ENCODE measurements at regions not wholly inside any gene's neighbourhood (a gene's known extent, or its start where the extent isn't known, plus 50 kb on each side); places are given as distances from the start of the nearest gene placed in this dataset.

DNA sequence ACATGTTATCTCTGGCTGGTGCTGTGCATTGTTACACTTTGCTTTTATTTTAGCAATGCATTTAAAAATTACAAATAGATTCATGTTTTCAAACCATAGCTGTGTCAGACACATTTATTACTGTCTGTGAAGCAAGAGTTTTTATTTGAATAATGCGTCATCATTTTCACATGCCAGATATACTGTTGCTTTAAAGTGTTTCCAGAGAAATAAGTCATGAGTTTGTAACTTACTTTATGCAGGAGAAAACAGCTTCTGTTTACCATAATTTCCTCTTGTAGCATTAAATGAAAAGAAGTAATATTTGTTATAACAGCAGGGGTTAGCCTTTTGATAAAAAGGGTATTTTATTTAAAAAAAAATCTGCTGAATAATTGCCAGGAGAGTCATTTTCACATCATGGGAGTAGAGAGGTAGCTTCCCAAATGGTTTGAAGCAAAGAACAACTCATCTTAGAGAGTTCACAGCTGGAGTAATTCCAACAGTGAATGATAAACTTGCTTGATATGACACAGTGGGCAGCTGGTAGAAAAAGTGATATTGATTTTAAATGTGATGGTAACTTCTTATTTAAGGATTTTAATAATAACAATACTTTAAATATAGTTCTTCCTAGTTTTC lies 1274.5 kb upstream of the CRIM1 start:
- no peak for DNase-seq

GRCh38 chr2:35080231-35080910 lies 1275.2 kb upstream of the CRIM1 start:
- DNase-seq: no peak

DNA sequence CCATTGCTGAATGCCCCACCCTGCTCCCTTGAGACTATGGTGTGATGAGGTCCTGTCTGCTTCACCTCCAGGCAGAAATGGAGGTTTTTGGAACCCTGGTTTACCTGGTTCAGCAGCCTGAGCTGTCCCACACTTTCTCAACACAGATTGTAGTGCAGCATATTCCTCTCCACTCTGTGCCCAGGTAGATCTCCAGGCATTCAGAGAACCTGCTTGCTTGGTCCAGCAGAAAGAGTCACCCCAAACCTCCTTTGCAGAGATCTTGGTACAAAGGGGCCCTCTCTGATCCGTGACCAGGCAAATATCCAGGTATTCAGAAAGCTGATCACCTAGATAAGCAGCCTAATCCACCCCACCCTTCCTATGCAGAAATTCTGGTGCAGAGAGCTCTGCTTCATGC lies 1288.2 kb upstream of the CRIM1 start:
- DNase-seq: no peak

GRCh38 chr2:35063836-35064235 lies 1291.7 kb upstream of the CRIM1 start:
- DNase-seq: no peak

DNA sequence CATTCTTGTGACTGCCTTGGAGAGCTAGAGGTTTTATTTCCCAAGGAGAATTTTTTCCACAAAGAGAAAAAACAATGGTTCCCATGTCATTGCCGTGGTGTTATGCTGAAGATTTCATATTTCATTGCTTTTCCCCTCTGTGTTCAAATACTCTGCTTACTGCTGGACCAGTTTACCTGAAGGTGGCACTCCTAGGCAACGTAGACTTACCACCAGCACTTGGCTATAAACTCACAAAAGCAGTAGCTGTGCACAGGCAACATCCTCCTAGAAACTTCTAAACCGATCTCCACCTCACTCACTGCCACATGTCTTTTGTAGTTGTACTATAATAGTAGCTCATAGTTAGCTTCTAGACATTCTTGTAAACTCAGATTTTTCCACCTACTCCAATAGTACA lies 1319.7 kb upstream of the CRIM1 start:
- DNase-seq: no peak

DNA sequence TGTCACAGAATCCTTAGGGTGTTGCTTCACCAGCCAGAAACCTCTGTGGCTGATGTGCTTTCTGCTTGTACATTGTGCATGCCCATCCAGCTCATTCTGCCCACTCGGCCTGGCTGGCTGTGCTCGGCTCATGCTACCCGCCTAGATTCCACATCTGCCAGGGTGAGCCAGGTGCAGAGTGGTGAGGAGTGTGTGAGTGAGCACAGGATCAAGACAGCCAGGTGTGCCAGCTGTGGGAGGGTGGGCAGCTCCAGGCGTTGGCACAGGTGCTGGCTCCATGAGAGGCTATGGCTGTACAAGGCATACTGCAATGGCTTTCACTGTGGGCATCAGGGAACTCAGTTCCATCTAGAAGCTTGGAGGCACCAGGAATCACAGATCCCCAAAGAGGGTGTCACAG lies 1321.8 kb upstream of the CRIM1 start:
- DNase-seq: no peak

- no peak for DNase-seq
Observed at GRCh38 chr2:35023545-35023944, 1332.0 kb upstream of the CRIM1 start.

DNA sequence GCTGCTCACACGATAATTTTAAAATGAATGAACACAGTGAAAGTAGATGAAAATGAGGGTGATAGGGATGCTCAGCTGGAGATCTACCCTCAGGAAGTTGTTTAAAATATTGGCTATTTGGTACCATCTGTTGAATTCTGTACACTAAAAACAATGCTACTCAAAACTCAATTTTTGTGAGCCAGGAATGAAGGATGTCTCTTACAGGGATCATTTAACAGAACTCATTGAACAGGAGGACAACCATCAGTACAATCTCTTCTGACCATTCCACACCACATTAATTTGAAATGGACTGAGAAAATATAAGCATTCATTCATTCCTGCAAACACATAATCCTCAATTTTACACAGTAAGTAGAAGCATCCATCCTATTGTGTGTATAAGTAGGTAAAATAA lies 1355.1 kb upstream of the CRIM1 start:
- no peak for DNase-seq

GRCh38 chr2:34998741-34999140 lies 1356.8 kb upstream of the CRIM1 start:
- DNase-seq: no peak

GRCh38 chr2:34997779-34998178 lies 1357.8 kb upstream of the CRIM1 start:
- DNase-seq: no peak

GRCh38 chr2:34995196-34995595 lies 1360.4 kb upstream of the CRIM1 start:
- no peak for DNase-seq

DNA sequence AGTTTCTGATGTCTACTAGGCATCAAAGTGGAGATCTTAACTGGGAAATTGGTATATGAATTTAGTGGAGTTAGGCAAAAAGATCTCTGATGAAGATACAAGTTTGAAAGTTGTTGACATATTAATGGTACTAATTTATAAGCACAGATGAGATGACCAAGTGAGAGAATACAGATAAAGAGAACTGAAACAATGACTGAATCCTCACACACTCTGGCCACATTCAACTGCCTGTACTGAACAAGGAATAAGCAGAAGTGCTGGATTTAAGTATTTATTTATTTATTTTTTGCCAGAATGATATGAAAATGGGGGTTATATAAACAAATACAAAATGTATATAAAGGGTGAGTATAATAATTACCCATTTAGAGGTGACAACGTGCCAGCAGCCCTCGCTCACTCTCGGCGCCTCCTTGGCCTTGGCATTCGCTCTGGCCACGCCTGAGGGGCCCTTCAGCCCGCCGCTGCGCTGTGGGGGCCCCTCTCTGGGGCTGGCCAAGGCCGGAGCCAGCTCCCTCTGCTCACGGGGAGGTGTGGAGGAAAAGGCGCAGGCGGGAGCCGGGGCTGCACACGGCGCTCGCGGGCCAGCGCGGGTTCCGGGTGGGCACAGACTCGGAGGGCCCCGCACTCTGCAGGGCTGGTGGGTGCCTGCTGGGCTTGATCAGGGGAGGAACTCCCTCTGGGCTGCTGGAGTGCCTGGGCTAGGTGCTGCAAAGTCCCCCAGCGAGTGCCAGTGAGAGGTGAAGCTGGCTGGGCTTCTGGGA lies 1363.9 kb upstream of the CRIM1 start:
- DNase-seq: no peak

GRCh38 chr2:34985474-34985873 lies 1370.1 kb upstream of the CRIM1 start:
- DNase-seq: no peak

DNA sequence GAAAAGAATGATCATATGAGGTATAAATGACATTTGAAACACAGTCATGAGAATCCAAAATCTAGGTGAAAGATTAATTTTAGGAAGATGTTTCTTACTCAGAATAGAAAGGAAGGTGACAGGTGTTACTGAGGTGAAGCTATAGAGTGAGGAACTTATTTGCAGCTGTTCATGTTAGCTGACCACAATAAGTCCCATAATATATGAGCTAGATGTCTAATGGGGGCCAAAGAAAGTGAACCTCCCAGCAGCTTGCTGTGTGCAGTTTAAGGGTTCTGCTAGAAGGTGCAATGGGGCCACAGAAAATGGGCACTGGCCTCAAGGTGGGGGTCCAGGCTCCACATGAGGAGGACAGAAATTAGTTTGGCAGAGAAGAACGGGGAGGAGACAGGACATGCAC lies 1374.9 kb upstream of the CRIM1 start:
- DNase-seq: no peak

DNA sequence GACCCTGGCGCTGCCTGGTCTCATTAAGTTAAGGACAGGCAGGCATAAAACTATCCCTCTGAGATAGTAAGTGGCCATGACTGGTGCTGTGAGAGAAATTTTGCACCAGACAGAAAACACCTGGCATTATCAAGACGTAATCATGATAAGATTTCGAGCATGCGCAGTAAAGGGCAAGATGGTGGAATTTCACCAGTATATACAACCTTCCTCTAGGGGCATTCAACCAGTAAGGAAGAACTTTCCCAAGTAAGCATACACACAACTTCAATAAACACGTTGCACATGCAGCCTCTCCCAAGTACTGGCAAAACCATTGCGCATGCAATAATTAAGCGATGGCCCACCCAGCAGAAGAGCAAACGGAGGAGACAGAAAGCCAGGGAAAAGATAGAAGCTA lies 1376.4 kb upstream of the CRIM1 start:
- no peak for DNase-seq

- DNase-seq: no peak
Observed at GRCh38 chr2:34961822-34962221, 1362.7 kb upstream of the FAM98A start.

DNA sequence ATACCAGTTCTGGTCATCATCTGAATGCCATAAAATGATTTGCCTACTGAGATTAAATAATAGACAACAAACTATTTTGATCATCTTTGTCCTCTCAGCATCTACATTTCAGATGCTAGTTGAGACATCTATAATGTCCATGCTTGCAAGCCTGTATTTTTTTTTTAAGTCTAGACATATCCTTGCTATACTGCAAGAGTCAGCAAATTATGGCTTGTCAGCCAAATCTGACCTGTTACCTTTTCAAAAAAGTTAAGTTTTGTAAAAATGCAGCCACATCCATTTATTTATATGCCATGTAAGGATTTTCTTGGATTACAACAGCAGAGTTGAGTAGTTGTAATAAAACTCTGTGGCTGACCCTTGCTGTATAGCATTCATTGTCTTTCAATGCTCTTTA lies 1355.7 kb upstream of the FAM98A start:
- no peak for DNase-seq

DNA sequence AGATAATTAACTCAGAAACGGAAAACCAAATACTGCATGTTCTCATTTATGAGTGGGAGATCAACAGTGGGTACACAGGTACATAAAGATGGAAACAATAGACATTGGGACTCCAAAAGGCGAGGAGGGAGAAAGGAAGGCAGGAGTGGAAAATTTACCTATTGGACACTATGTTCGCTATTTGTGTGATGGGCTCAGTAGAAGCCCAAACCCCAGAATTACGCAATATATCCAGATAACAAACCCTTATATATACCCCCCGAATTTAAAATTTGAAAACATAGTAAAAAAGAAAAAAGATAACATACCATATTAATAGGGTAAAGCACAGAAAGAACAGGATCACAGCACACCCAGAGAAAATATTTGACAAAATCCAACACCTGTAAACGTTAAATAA lies 1351.7 kb upstream of the FAM98A start:
- DNase-seq: no peak

GRCh38 chr2:34949316-34949715 lies 1350.2 kb upstream of the FAM98A start:
- no peak for DNase-seq

DNA sequence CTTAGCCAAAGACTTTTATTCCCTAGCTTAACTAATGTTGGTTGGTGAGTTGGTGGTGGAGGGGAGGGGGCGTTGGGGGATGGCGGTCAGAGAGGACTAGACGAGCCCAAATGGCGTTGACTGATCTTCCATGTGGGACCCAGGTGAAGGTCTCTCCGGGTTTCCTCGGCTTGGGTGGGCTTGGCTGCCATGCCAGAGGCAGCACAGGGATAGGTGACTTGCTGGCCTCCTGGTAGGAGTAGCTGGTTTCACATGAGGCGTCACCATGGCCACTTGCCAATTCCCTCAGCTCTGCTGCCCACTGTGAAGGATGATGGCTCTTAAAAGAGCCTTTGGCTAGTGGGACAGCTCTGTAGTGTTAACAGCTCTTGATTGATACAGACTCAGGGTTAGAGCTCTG lies 1337.0 kb upstream of the FAM98A start:
- no peak for DNase-seq

- no peak for DNase-seq
Observed at GRCh38 chr2:34912084-34912483, 1313.0 kb upstream of the FAM98A start.

GRCh38 chr2:34909992-34910705 lies 1311.0 kb upstream of the FAM98A start:
- DNase-seq: no peak

GRCh38 chr2:34907812-34908211 lies 1308.7 kb upstream of the FAM98A start:
- DNase-seq: no peak

- DNase-seq: no peak
Observed at GRCh38 chr2:34901739-34902138, 1302.6 kb upstream of the FAM98A start.
